Breast epithelium (tissue), 4 donors: ENCODE measurements at regions not wholly inside any gene's neighbourhood (a gene's known extent, or its start where the extent isn't known, plus 50 kb on each side); places are given as distances from the start of the nearest gene placed in this dataset.

Experiments
- DNase-seq, 2 donors: peaks; one replicate each; pipeline ENCODE4 v3.0.0-alpha.2; 2019; ENCODE audit warnings: low spot score in 2 of 2
- H3K27ac ChIP-seq, 2 donors: fragments of 200-600 bp; sonication (generic) in 1 of 2; one replicate each; pipeline ENCODE4 v1.5.1; 2016 to 2019; ENCODE audit warnings: mild to moderate bottlenecking in 1 of 2
- H3K27me3 ChIP-seq, 2 donors: fragments of 200-600 bp; sonication (generic) in 1 of 2; one replicate each; pipeline versions ENCODE4 v1.5.1 to v1.6.0; 2017 to 2019; ENCODE audit warnings: control low read depth in 1 of 2, mild to moderate bottlenecking in 1 of 2
- H3K36me3 ChIP-seq: fragments of 200-600 bp; one replicate; pipeline ENCODE4 v1.5.1; 2019
- H3K4me1 ChIP-seq, 2 donors: fragments of 200-600 bp; sonication (generic); one replicate each; pipeline ENCODE4 v1.5.1; 2016 to 2019; ENCODE audit warnings: control low read depth in 1 of 2
- H3K4me3 ChIP-seq, 3 donors: fragments of 200-600 bp; sonication (generic); 1 replicate in 2 of 3; 2 replicates in 1 of 3; pipeline ENCODE4 v1.5.1; 2016 to 2019; ENCODE audit warnings: mild to moderate bottlenecking in 3 of 3, moderate library complexity in 2 of 3
- H3K9me3 ChIP-seq, 2 donors: fragments of 200-600 bp; sonication (generic) in 1 of 2; one replicate each; pipeline ENCODE4 v1.5.1; 2016 to 2019; ENCODE audit warnings: control low read depth in 1 of 2
- POLR2A ChIP-seq: fragments of 450-650 bp; IDR thresholded peaks from one replicate; pipeline ENCODE4 v1.6.1; 2016; ENCODE audit warnings: antibody characterized with exemption, mild to moderate bottlenecking, moderate library complexity
- POLR2AphosphoS5 ChIP-seq, 3 donors: sonication (generic); formaldehyde crosslinking; IDR thresholded peaks; one replicate each; pipeline ENCODE4 v1.6.1; 2017; ENCODE audit warnings: antibody characterized with exemption in 3 of 3
- intact Hi-C: fragments of 100-400 bp; cut with DNase I; formaldehyde crosslinking; loops from one replicate; pipeline ENCODE4 v1.15.1; 2023; ENCODE audit warnings: low total_unique reads
- TF ChIP-seq, protein P1 (sequence below), 3 donors: fragments of 450-650 bp; IDR thresholded peaks; one replicate each; pipeline ENCODE4 v1.5.1; 2016 to 2017; ENCODE audit warnings: antibody characterized with exemption in 3 of 3, mild to moderate bottlenecking in 3 of 3, moderate library complexity in 3 of 3

GRCh38 chr5:154546719-154547118 lies 68.7 kb upstream of the HAND1 start:
- no peak for TF ChIP-seq POLR2A
- no peak for TF ChIP-seq POLR2AphosphoS5 (IDR thresholded peaks at IDR 0.05)
- TF ChIP-seq, protein P1, sequence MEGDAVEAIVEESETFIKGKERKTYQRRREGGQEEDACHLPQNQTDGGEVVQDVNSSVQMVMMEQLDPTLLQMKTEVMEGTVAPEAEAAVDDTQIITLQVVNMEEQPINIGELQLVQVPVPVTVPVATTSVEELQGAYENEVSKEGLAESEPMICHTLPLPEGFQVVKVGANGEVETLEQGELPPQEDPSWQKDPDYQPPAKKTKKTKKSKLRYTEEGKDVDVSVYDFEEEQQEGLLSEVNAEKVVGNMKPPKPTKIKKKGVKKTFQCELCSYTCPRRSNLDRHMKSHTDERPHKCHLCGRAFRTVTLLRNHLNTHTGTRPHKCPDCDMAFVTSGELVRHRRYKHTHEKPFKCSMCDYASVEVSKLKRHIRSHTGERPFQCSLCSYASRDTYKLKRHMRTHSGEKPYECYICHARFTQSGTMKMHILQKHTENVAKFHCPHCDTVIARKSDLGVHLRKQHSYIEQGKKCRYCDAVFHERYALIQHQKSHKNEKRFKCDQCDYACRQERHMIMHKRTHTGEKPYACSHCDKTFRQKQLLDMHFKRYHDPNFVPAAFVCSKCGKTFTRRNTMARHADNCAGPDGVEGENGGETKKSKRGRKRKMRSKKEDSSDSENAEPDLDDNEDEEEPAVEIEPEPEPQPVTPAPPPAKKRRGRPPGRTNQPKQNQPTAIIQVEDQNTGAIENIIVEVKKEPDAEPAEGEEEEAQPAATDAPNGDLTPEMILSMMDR (IDR thresholded peaks at IDR 0.05): no peak
- intact Hi-C loops: no loop called here
- DNase-seq: no peak
- no peak overlapping the region for H3K4me3 ChIP-seq
- H3K27me3 ChIP-seq: no peaks in the 10 kb centered on the region
- H3K4me1 ChIP-seq: no peaks in the 10 kb centered on the region
- H3K9me3 ChIP-seq: no peaks in the 10 kb centered on the region
- H3K36me3 ChIP-seq: no peaks in the 10 kb centered on the region
- H3K27ac ChIP-seq: no peak overlapping the region

GRCh38 chr5:154544646-154545045 lies 66.6 kb upstream of the HAND1 start:
- H3K9me3 ChIP-seq: no peaks in the 10 kb centered on the region
- TF ChIP-seq POLR2A: no peak
- no peak for TF ChIP-seq POLR2AphosphoS5 (IDR thresholded peaks at IDR 0.05)
- TF ChIP-seq, protein P1 (IDR thresholded peaks at IDR 0.05): no peak
- intact Hi-C loops: no loop called here
- no peaks in the 10 kb centered on the region for H3K36me3 ChIP-seq
- DNase-seq: no peak
- H3K4me3 ChIP-seq: no peak overlapping the region
- H3K27ac ChIP-seq: no peak overlapping the region
- H3K4me1 ChIP-seq: no peaks in the 10 kb centered on the region
- H3K27me3 ChIP-seq: peaks cover 0 to 5% of the 10 kb centered on the region in 2 donors

GRCh38 chr5:154543380-154543779 lies 65.4 kb upstream of the HAND1 start:
- Histone ChIP-seq H3K27ac (no peak overlapping the region), H3K9me3 (no peaks in the 10 kb centered on the region), H3K4me1 (no peaks in the 10 kb centered on the region), H3K36me3 (no peaks in the 10 kb centered on the region), H3K27me3 (peaks cover 0 to 5% of the 10 kb centered on the region in 2 donors), H3K4me3 (no peak overlapping the region)
- TF ChIP-seq POLR2A (no peak), POLR2AphosphoS5 (IDR thresholded peaks at IDR 0.05) (no peak)
- TF ChIP-seq, protein P1 (IDR thresholded peaks at IDR 0.05): no peak
- intact Hi-C loops: no loop called here
- no peak for DNase-seq

DNA sequence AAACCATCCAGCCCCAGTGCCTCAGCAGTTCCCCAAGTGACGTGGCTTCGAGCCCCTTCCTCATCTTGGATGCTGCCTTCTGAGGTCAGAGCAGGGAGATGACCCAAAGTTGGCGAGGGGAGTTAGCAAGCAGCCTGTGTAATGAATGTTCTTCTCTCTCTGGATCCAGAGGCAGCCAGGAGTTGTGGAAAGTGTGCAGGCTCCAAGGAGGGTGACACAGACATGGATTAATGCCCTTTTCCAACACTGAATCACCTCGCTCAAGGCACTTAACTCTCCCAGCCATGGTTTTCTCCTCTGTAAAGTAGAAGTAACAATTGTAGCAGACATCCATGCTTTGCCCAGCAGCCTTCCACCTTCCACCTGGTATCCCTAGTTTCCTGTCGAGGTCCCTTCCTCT lies 64.6 kb upstream of the HAND1 start:
- Histone ChIP-seq H3K27me3 (peaks cover 0 to 5% of the 10 kb centered on the region in 2 donors), H3K27ac (no peak overlapping the region), H3K4me1 (no peaks in the 10 kb centered on the region), H3K4me3 (no peak overlapping the region), H3K36me3 (no peaks in the 10 kb centered on the region), H3K9me3 (no peaks in the 10 kb centered on the region)
- DNase-seq: no peak
- TF ChIP-seq POLR2AphosphoS5 (IDR thresholded peaks at IDR 0.05) (no peak), POLR2A (no peak)
- TF ChIP-seq, protein P1 (IDR thresholded peaks at IDR 0.05): no peak
- intact Hi-C loops: no loop called here

GRCh38 chr5:154542000-154542399 lies 64.0 kb upstream of the HAND1 start:
- Histone ChIP-seq H3K4me1 (no peaks in the 10 kb centered on the region), H3K9me3 (no peaks in the 10 kb centered on the region), H3K4me3 (no peak overlapping the region), H3K27ac (no peak overlapping the region), H3K36me3 (no peaks in the 10 kb centered on the region), H3K27me3 (peaks cover 0 to 5% of the 10 kb centered on the region in 2 donors)
- intact Hi-C loops: no loop called here
- no peak for DNase-seq
- TF ChIP-seq POLR2A (no peak), POLR2AphosphoS5 (IDR thresholded peaks at IDR 0.05) (no peak)
- TF ChIP-seq, protein P1 (IDR thresholded peaks at IDR 0.05): no peak
